Activated CD8-positive, alpha-beta T cell treated with anti-CD3 and anti-CD28 coated beads for 36 hours (primary cell): ENCODE measurements at regions not wholly inside any gene's neighbourhood (a gene's known extent, or its start where the extent isn't known, plus 50 kb on each side); places are given as distances from the start of the nearest gene placed in this dataset.

ENCODE experiments used
- ATAC-seq: fragments of 200-7000 bp; cut with Tn5 transposase; one replicate; pipeline ENCODE4 v1.10.0; 2021; ENCODE audit warnings: mild to moderate bottlenecking, moderate library complexity
- CTCF ChIA-PET: fragments of 350-600 bp; sonication (Branson Sonifier 250); formaldehyde crosslinking; loops from one replicate; lab custom pipeline; 2021; ENCODE audit warnings: antibody characterized with exemption; lab: Charles Lee
- POLR2A ChIA-PET: fragments of 350-600 bp; sonication (Branson Sonifier 250); formaldehyde crosslinking; loops from one replicate; lab custom pipeline; 2021; ENCODE audit warnings: antibody characterized with exemption; lab: Charles Lee
- DNase-seq: peaks from one replicate; pipeline ENCODE4 v3.0.0-alpha.2; 2020
- H3K27ac Mint-ChIP-seq: one replicate; pipeline ENCODE4 v1.8.0; 2021; ENCODE audit warnings: mild to moderate bottlenecking, mixed read lengths
- H3K27me3 Mint-ChIP-seq: one replicate; pipeline ENCODE4 v1.8.0; 2021; ENCODE audit warnings: mixed read lengths
- H3K36me3 Mint-ChIP-seq: one replicate; pipeline ENCODE4 v1.8.0; 2021; ENCODE audit warnings: low read depth, mixed read lengths
- H3K4me1 Mint-ChIP-seq: one replicate; pipeline ENCODE4 v1.8.0; 2021; ENCODE audit warnings: low read depth, mixed read lengths
- H3K4me3 Mint-ChIP-seq: one replicate; pipeline ENCODE4 v1.8.0; 2021; ENCODE audit warnings: mild to moderate bottlenecking, moderate library complexity, mixed read lengths
- H3K9me3 Mint-ChIP-seq: one replicate; pipeline ENCODE4 v1.8.0; 2021; ENCODE audit warnings: mixed read lengths
- intact Hi-C: fragments of 100-400 bp; cut with micrococcal nuclease; formaldehyde crosslinking; loops from one replicate; pipeline ENCODE4 v1.10.0; 2022
- TF ChIP-seq, protein P1 (sequence below): fragments of 200-600 bp; IDR thresholded peaks from one replicate; pipeline ENCODE4 v1.8.0; 2022; ENCODE audit warnings: antibody characterized with exemption, mild to moderate bottlenecking

DNA sequence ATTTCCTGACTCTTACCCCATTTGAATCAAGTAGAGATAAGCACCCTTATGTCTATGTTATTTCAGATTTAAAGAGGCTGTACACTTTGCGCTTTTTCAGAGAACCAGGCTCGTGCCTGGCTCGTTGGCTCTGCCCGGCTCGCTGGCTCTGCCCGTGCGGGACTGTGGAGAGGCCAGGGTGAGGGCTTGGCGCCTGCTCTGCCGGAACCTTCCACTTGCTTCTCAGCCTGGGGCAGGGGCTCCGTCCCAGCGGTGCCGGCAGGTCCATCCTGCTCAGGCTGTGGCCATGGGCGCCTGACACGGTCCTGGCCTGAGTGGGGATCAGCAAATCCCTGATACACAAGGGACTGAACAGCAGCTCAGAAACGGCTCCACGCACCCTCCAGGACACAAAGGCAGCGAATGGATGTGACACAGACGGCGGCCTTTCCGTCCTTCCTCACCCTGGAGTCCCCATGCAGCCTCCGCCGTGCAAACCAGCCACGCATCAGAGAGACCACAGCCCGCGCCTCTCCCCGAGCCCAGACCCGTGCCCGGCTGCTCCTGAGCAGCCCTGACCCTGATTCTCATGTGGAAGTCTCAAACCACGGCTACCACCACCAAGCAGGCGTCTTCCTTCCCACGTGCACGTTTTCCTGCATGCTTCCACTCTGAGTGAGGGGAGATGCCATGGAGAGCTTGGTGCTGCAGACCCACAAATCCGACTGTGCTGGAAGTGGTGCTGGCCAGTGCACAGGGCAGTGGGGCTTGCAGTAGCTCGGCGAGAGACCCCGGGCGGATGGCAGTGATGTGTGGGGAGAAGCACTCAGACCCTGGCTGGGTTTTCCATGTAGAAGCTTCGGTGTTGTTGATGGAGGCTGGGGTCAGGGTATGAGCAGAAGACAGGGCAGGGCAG lies 233.9 kb downstream of the ERMARD start:
- Mint-ChIP-seq H3K4me3 (no peak overlapping the region), H3K27ac (no peak overlapping the region), H3K36me3 (no peaks in the 10 kb centered on the region), H3K27me3 (no peaks in the 10 kb centered on the region), H3K4me1 (peaks cover 11% of the 10 kb centered on the region), H3K9me3 (no peaks in the 10 kb centered on the region)
- CTCF ChIA-PET = interaction anchor here (1.9 kb wide), 1 partner anchor 154 kb away, joined by 10 read pairs; no protein-coding TSS in a partner anchor
- ATAC-seq (no peak), DNase-seq (no peak)
- TF ChIP-seq, protein P1, sequence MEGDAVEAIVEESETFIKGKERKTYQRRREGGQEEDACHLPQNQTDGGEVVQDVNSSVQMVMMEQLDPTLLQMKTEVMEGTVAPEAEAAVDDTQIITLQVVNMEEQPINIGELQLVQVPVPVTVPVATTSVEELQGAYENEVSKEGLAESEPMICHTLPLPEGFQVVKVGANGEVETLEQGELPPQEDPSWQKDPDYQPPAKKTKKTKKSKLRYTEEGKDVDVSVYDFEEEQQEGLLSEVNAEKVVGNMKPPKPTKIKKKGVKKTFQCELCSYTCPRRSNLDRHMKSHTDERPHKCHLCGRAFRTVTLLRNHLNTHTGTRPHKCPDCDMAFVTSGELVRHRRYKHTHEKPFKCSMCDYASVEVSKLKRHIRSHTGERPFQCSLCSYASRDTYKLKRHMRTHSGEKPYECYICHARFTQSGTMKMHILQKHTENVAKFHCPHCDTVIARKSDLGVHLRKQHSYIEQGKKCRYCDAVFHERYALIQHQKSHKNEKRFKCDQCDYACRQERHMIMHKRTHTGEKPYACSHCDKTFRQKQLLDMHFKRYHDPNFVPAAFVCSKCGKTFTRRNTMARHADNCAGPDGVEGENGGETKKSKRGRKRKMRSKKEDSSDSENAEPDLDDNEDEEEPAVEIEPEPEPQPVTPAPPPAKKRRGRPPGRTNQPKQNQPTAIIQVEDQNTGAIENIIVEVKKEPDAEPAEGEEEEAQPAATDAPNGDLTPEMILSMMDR = no peak
- intact Hi-C loops = no loop called here
- POLR2A ChIA-PET = no interaction called here

DNA sequence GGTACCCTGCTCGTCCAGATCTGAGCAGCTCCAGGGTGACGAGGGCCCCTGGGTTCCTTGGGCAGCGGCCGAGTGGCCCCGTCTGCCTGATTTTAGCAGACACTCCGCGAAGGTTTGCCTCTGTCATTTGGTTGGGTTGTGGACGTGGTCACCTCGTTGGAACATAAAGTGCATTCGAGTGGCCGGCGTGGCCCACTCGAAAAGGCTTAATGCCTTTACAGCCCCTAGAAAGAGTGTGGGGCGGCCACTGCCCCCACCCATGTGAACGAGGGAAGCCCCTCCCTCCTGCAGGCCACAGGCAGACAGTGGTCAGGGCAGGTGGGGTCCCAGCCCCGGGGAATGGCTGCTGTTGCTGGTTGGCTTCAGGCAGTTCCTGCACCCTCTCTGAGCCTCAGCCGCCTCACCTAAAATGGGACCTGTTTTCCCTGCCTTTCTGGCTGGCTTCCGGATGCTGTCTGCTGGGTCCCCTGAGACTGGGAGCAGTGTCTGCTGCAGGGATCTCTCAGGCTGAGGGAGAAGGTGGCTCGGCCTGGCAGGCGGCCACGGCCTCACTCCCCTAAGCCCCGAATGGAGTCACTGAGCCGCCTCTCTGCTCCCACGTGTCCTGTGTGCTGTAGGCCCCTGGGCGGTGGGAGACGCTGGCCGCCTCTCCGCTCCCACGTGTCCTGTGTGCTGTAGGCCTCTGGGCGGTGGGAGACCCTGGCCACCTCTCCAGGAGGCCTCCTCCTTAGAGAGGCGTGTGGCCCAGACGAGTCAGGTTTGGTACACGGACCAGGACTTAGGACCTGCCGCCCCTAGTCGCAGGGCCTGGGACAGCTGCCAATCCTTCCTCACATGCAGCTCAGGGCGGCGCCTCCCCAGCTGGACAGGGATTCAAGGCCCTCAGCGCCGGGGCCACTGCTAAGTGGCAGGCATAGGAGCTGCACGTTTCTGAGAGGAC lies 233.0 kb downstream of the ERMARD start:
- intact Hi-C loops = no loop called here
- H3K36me3 Mint-ChIP-seq = no peaks in the 10 kb centered on the region
- POLR2A ChIA-PET = no interaction called here
- H3K27me3 Mint-ChIP-seq = no peaks in the 10 kb centered on the region
- peaks cover 1% of the 10 kb centered on the region for H3K4me1 Mint-ChIP-seq
- TF ChIP-seq, protein P1 = no peak
- CTCF ChIA-PET = interaction anchor here (1.9 kb wide), 1 partner anchor 153 kb away, joined by 10 read pairs; no protein-coding TSS in a partner anchor
- no peak overlapping the region for H3K27ac Mint-ChIP-seq
- DNase-seq (no peak), ATAC-seq (no peak)
- no peak overlapping the region for H3K4me3 Mint-ChIP-seq
- no peaks in the 10 kb centered on the region for H3K9me3 Mint-ChIP-seq

DNA sequence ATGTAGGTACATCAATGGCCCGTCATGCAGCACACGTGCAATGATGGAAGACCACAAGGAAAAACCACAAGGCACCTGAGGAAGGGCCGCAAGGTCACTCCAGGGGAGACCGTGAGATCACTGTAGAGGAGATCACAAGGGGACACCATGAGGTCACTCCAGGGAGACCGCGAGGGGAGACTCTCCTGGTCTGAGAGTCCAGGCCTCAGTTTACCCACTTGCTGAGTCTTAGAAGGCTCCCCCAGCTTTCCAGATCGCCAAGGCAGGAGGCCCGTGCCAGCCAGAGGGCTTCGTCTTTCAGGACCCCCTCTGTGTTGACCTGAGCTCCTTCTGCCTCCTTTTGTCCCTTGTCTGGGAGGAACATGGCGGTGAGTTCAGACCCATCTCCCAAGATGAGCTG lies 232.2 kb downstream of the ERMARD start:
- POLR2A ChIA-PET = no interaction called here
- DNase-seq = no peak
- no peak overlapping the region for H3K27ac Mint-ChIP-seq
- ATAC-seq = no peak
- CTCF ChIA-PET = no interaction called here
- intact Hi-C loops = no loop called here
- H3K4me1 Mint-ChIP-seq = no peaks in the 10 kb centered on the region
- no peaks in the 10 kb centered on the region for H3K9me3 Mint-ChIP-seq
- no peaks in the 10 kb centered on the region for H3K27me3 Mint-ChIP-seq
- TF ChIP-seq, protein P1 = no peak
- H3K36me3 Mint-ChIP-seq = no peaks in the 10 kb centered on the region
- no peak overlapping the region for H3K4me3 Mint-ChIP-seq

DNA sequence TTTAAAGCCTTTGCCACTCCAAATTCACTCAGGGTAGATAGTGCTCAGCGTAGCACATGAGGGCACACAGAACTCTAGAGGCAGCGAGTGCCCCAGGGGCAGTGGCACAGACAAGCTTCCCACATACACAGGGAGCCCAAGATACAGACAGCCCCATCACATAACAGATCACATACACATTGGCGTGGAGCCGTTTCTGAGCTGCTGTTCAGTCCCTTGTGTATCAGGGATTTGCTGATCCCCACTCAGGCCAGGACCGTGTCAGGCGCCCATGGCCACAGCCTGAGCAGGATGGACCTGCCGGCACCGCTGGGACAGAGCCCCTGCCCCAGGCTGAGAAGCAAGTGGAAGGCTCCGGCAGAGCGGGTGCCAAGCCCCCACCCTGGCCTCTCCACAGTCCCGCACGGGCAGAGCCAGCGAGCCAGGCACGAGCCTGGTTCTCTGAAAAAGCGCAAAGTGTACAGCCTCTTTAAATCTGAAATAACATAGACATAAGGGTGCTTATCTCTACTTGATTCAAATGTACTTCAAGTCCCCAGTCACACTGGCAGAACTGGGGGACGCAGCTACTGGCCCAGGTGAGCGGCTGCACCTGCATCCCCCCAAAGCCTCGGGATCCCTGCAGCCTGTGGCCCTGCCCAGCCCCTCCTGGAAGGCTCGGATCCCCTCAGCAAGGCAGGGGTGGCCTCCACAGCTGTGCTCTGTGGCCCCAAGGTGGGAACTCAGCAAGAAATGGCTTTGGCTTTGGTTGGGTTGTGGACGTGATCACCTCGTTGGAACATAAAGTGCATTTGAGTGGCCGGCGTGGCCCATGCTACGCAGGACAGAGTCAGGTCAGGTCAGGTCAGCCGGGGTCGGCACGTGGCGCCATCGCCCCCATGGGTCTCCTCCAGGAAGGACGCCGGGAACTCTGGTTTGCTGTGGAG lies 231.3 kb downstream of the ERMARD start:
- ChIA-PET CTCF (no interaction called here), POLR2A (no interaction called here)
- ATAC-seq = no peak
- no peaks in the 10 kb centered on the region for H3K9me3 Mint-ChIP-seq
- intact Hi-C loops = no loop called here
- H3K27me3 Mint-ChIP-seq = no peaks in the 10 kb centered on the region
- TF ChIP-seq, protein P1 = no peak
- DNase-seq = no peak
- H3K4me3 Mint-ChIP-seq = no peak overlapping the region
- no peaks in the 10 kb centered on the region for H3K36me3 Mint-ChIP-seq
- no peaks in the 10 kb centered on the region for H3K4me1 Mint-ChIP-seq
- no peak overlapping the region for H3K27ac Mint-ChIP-seq
